ENCODE measurements at regions not wholly inside any gene's neighbourhood (a gene's known extent, or its start where the extent isn't known, plus 50 kb on each side); places are given as distances from the start of the nearest gene placed in this dataset.

DNA sequence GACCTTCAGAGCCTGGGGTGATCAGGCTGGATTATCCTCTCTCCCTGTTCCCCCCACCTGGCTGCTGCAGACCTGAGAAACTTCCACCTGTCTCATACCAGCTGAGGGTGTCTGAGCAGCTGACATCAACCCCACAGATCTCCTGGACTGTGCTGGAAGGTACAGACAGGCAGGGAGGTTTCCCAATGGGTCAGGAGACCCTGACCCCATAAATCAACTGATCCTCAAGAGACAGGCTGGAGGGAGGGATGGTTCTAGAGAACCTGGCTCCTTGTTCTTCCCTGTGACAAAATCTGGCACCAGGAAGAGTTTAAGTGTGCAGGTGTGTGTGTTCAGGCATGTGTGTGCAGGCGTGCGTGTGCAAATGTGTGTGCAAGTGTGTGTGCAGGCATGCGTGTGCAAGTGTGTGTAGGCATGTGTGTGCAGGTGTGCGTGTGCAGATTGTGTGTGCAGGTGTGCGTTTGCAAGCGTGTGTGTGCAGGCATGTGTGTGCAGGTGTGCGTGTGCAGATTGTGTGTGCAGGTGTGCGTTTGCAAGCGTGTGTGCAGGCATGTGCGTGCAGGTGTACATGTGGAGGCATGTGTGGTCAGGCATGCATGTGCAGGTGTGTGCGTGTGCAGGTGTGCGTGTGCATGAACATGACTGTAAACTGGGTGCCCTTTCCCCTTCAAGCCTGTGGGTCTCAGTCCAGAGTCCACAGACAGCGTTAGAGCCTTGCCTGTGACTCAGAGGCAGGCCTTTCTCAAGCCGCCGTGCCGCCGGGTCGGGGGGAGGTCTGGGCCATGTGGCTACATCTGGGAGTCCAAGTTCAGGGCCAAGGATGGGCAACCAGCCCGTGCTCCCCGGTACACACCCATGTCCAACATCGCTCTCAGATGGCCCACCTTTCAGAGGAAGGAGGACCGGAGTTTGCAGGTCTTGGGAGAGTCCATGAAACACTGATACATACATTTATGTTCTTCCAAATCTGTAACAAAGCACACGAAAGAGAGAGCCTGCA is 50.1 kb upstream of the ELN start (continued):
- TF ChIP-seq, protein P1, sequence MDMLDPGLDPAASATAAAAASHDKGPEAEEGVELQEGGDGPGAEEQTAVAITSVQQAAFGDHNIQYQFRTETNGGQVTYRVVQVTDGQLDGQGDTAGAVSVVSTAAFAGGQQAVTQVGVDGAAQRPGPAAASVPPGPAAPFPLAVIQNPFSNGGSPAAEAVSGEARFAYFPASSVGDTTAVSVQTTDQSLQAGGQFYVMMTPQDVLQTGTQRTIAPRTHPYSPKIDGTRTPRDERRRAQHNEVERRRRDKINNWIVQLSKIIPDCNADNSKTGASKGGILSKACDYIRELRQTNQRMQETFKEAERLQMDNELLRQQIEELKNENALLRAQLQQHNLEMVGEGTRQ (IDR thresholded peaks at IDR 0.05; ENCODE audit: low read depth, low read length) = no peak
- TF ChIP-seq POLR2A (IDR thresholded peaks at IDR 0.05; ENCODE audit: low read depth, low read length) = no peak

All from IMR-90 (cell line).